ENCODE measurements at regions not wholly inside any gene's neighbourhood (a gene's known extent, or its start where the extent isn't known, plus 50 kb on each side); places are given as distances from the start of the nearest gene placed in this dataset.

GRCh38 chr2:100222844-100223243, 80.5 kb upstream of the AFF3 start:
- Histone ChIP-seq H2AFZ (ENCODE audit: low read depth, low read length) (no peak overlapping the region), H3K4me1 (ENCODE audit: low read length) (peaks cover 11% of the 10 kb centered on the region), H3K27ac (ENCODE audit: low read length) (no peak overlapping the region), H3K27me3 (ENCODE audit: low read depth, low read length) (0 out of 2 replicates have a peak, but pooled peaks cover 7% of the 10 kb centered on the region), H3K9ac (ENCODE audit: low read length) (no peak overlapping the region), H3K79me2 (ENCODE audit: low read length) (no peaks in the 10 kb centered on the region), H3K4me2 (ENCODE audit: low read length) (peak overlapping the region; percentile 57), H3K36me3 (replicated peaks; ENCODE audit: low read depth, low read length) (no peaks in the 10 kb centered on the region), H4K20me1 (ENCODE audit: insufficient read depth, low read length) (no peaks in the 10 kb centered on the region), H3K9me3 (ENCODE audit: insufficient read depth, low read length) (no peaks in the 10 kb centered on the region), H3K4me3 (ENCODE audit: low read length) (peak overlapping the region; percentile 36; the same call in 1 of the 2 replicates)
- TF ChIP-seq CTCF (IDR thresholded peaks at IDR 0.05; ENCODE audit: low read depth, low read length) (no peak), EZH2phosphoT487 (IDR thresholded peaks at IDR 0.05; ENCODE audit: low read depth) (no peak)

GRCh38 chr2:100218552-100218951, 76.2 kb upstream of the AFF3 start:
- Histone ChIP-seq H2AFZ (ENCODE audit: low read depth, low read length) (no peak overlapping the region), H3K79me2 (ENCODE audit: low read length) (no peaks in the 10 kb centered on the region), H3K4me2 (ENCODE audit: low read length) (no peak overlapping the region), H4K20me1 (ENCODE audit: insufficient read depth, low read length) (no peaks in the 10 kb centered on the region), H3K36me3 (replicated peaks; ENCODE audit: low read depth, low read length) (no peaks in the 10 kb centered on the region), H3K4me1 (ENCODE audit: low read length) (peaks cover 8% of the 10 kb centered on the region), H3K27me3 (ENCODE audit: low read depth, low read length) (no peaks in the 10 kb centered on the region), H3K4me3 (ENCODE audit: low read length) (no peak overlapping the region), H3K27ac (ENCODE audit: low read length) (no peak overlapping the region), H3K9ac (ENCODE audit: low read length) (no peak overlapping the region), H3K9me3 (ENCODE audit: insufficient read depth, low read length) (no peaks in the 10 kb centered on the region)
- TF ChIP-seq EZH2phosphoT487 (IDR thresholded peaks at IDR 0.05; ENCODE audit: low read depth) (no peak), CTCF (IDR thresholded peaks at IDR 0.05; ENCODE audit: low read depth, low read length) (no peak)

- Histone ChIP-seq H4K20me1 (ENCODE audit: insufficient read depth, low read length) (no peaks in the 10 kb centered on the region), H3K4me1 (ENCODE audit: low read length) (no peaks in the 10 kb centered on the region), H3K4me3 (ENCODE audit: low read length) (no peak overlapping the region), H3K36me3 (replicated peaks; ENCODE audit: low read depth, low read length) (no peaks in the 10 kb centered on the region), H3K9me3 (ENCODE audit: insufficient read depth, low read length) (no peaks in the 10 kb centered on the region), H3K79me2 (ENCODE audit: low read length) (no peaks in the 10 kb centered on the region), H3K27me3 (ENCODE audit: low read depth, low read length) (no peaks in the 10 kb centered on the region), H3K27ac (ENCODE audit: low read length) (no peak overlapping the region), H3K4me2 (ENCODE audit: low read length) (no peak overlapping the region), H3K9ac (ENCODE audit: low read length) (no peak overlapping the region), H2AFZ (ENCODE audit: low read depth, low read length) (no peak overlapping the region)
- no peak for TF ChIP-seq EZH2phosphoT487 (IDR thresholded peaks at IDR 0.05; ENCODE audit: low read depth)
- no peak for TF ChIP-seq CTCF (IDR thresholded peaks at IDR 0.05; ENCODE audit: low read depth, low read length)
These were observed 74.9 kb upstream of the AFF3 start for GRCh38 chr2:100217323-100217722.

GRCh38 chr2:100216015-100216414, 73.6 kb upstream of the AFF3 start:
- Histone ChIP-seq H4K20me1 (ENCODE audit: insufficient read depth, low read length) (no peaks in the 10 kb centered on the region), H3K4me2 (ENCODE audit: low read length) (no peak overlapping the region), H3K4me3 (ENCODE audit: low read length) (no peak overlapping the region), H3K36me3 (replicated peaks; ENCODE audit: low read depth, low read length) (no peaks in the 10 kb centered on the region), H3K79me2 (ENCODE audit: low read length) (no peaks in the 10 kb centered on the region), H2AFZ (ENCODE audit: low read depth, low read length) (no peak overlapping the region), H3K4me1 (ENCODE audit: low read length) (no peaks in the 10 kb centered on the region), H3K9ac (ENCODE audit: low read length) (no peak overlapping the region), H3K27ac (ENCODE audit: low read length) (no peak overlapping the region), H3K9me3 (ENCODE audit: insufficient read depth, low read length) (no peaks in the 10 kb centered on the region), H3K27me3 (ENCODE audit: low read depth, low read length) (0 out of 2 replicates have a peak, but pooled peaks cover 3% of the 10 kb centered on the region)
- TF ChIP-seq CTCF (IDR thresholded peaks at IDR 0.05; ENCODE audit: low read depth, low read length): no peak
- TF ChIP-seq EZH2phosphoT487 (IDR thresholded peaks at IDR 0.05; ENCODE audit: low read depth): no peak

Data from OCI-LY3 (cell line).